ENCODE measurements at regions not wholly inside any gene's neighbourhood (a gene's known extent, or its start where the extent isn't known, plus 50 kb on each side); places are given as distances from the start of the nearest gene placed in this dataset.

- TF ChIP-seq CTCF (IDR thresholded peaks at IDR 0.05; ENCODE audit: extremely low read depth in 1 of 2, insufficient read depth in 1 of 2, low read depth in 1 of 2, low read length in 2 of 2) = no peak
- no peak for TF ChIP-seq POLR2AphosphoS5 (IDR thresholded peaks at IDR 0.05; ENCODE audit: insufficient read depth, low read depth, low read length)
- TF ChIP-seq POLR2A (IDR thresholded peaks at IDR 0.05; ENCODE audit: low read depth, low read length) = no peak
- TF ChIP-seq, protein P1, sequence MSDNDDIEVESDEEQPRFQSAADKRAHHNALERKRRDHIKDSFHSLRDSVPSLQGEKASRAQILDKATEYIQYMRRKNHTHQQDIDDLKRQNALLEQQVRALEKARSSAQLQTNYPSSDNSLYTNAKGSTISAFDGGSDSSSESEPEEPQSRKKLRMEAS (IDR thresholded peaks at IDR 0.05; ENCODE audit: insufficient read depth, insufficient read length) = no peak
- TF ChIP-seq EZH2 (IDR thresholded peaks at IDR 0.05; ENCODE audit: borderline replicate concordance, low read depth, low read length, severe bottlenecking) = no peak
- TF ChIP-seq JUN (IDR thresholded peaks at IDR 0.05; ENCODE audit: borderline replicate concordance, insufficient read depth, insufficient read length, low read depth) = no peak
- no peak for TF ChIP-seq FOS (IDR thresholded peaks at IDR 0.05; ENCODE audit: borderline replicate concordance, insufficient read depth, low read length)
- no peak for TF ChIP-seq MYC (IDR thresholded peaks at IDR 0.05; ENCODE audit: low read depth, low read length)
Observed at GRCh38 chr10:45096001-45096400, 95.3 kb downstream of the ZNF22 start.
